MM.1S (cell line): ENCODE measurements at regions not wholly inside any gene's neighbourhood (a gene's known extent, or its start where the extent isn't known, plus 50 kb on each side); places are given as distances from the start of the nearest gene placed in this dataset.

ENCODE experiments used
- DNase-seq: peaks from one replicate; pipeline ENCODE4 v3.0.0-alpha.2; 2015
- H2AFZ ChIP-seq: fragments of 300-600 bp; sonication (generic); 2 replicates; pipeline ENCODE4 v1.6.0; 2016; ENCODE audit warnings: antibody characterized with exemption, low read length
- H3F3A ChIP-seq: fragments of 300-600 bp; sonication (generic); 2 replicates; pipeline ENCODE4 v1.6.1; 2016; ENCODE audit warnings: mild to moderate bottlenecking, antibody characterized with exemption, low read length, moderate library complexity, mixed read lengths; ENCODE audit not compliant: insufficient read depth
- H3K27ac ChIP-seq: fragments of 300-600 bp; sonication (generic); 2 replicates; pipeline ENCODE4 v1.5.1; 2016; ENCODE audit warnings: mild to moderate bottlenecking, low read length
- H3K27me3 ChIP-seq: fragments of 300-600 bp; sonication (generic); replicated peaks from 2 replicates; pipeline ENCODE4 v1.6.0; 2016; ENCODE audit warnings: low read length; ENCODE audit not compliant: insufficient read depth
- H3K36me3 ChIP-seq: fragments of 300-600 bp; sonication (generic); replicated peaks from 2 replicates; pipeline ENCODE4 v1.6.1; 2016; ENCODE audit warnings: mild to moderate bottlenecking, low read length, mixed read lengths; ENCODE audit not compliant: insufficient read depth
- H3K4me1 ChIP-seq: fragments of 300-600 bp; sonication (generic); 2 replicates; pipeline ENCODE4 v1.6.1; 2016; ENCODE audit warnings: low read length, mixed read lengths
- H3K4me2 ChIP-seq: fragments of 300-600 bp; sonication (generic); 2 replicates; pipeline ENCODE4 v1.6.0; 2016; ENCODE audit warnings: low read depth, low read length
- H3K4me3 ChIP-seq: fragments of 300-600 bp; sonication (generic); 2 replicates; pipeline ENCODE4 v1.5.1; 2016; ENCODE audit warnings: low read length, mixed read lengths
- H3K79me2 ChIP-seq: fragments of 300-600 bp; sonication (generic); 2 replicates; pipeline ENCODE4 v1.6.1; 2016; ENCODE audit warnings: mixed run types, low read length, mixed read lengths
- H3K9ac ChIP-seq: fragments of 300-600 bp; sonication (generic); 2 replicates; pipeline ENCODE4 v1.6.1; 2016; ENCODE audit warnings: low read length, mixed read lengths
- H3K9me2 ChIP-seq: fragments of 300-600 bp; sonication (generic); replicated peaks from 2 replicates; pipeline ENCODE4 v1.6.1; 2016; ENCODE audit warnings: mild to moderate bottlenecking, low read length, mixed read lengths; ENCODE audit not compliant: insufficient read depth
- H3K9me3 ChIP-seq: fragments of 300-600 bp; sonication (generic); replicated peaks from 2 replicates; pipeline ENCODE4 v1.6.1; 2016; ENCODE audit warnings: mild to moderate bottlenecking, low read length, mixed read lengths; ENCODE audit not compliant: insufficient read depth
- H4K20me1 ChIP-seq: fragments of 300-600 bp; sonication (generic); 2 replicates; pipeline ENCODE4 v1.6.1; 2016; ENCODE audit warnings: mild to moderate bottlenecking, low read length, moderate library complexity, mixed read lengths; ENCODE audit not compliant: insufficient read depth
- EZH2 ChIP-seq: fragments of 300-600 bp; sonication (generic); optimal IDR thresholded peaks from 2 replicates; pipeline ENCODE3; 2017; ENCODE audit warnings: low read depth, mild to moderate bottlenecking, antibody characterized with exemption, low read length, mixed read lengths
- EZH2phosphoT487 ChIP-seq: fragments of 300-600 bp; sonication (generic); IDR thresholded peaks from 2 replicates; pipeline ENCODE4 v1.6.1; 2018; ENCODE audit warnings: antibody characterized with exemption, low read length
- TF ChIP-seq, protein P1 (sequence below): fragments of 300-600 bp; sonication (generic); IDR thresholded peaks from 2 replicates; pipeline ENCODE4 v1.5.1; 2016; ENCODE audit warnings: antibody characterized with exemption, low read length, mixed read lengths

DNA sequence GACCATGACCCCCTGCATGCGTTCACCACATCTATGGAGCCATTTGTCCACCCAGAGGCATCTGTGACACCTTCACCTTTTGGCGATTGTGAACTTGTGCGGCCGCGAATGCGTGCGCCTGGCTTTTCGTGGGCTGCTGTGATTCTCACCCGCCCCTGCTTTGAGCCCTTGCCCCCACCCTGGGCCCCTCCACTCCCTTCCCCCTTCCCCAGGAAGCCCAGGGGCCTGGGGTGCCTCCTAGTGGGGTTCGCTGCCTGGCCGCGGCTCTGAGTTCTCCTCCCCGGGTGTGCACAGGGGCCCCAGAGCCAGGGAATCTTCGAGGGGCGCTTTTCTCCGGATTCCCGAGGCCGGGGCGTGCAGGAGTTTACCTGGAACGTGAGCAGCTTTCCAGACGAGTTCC lies 97.9 kb upstream of the ACTRT2 start:
- TF ChIP-seq, protein P1, sequence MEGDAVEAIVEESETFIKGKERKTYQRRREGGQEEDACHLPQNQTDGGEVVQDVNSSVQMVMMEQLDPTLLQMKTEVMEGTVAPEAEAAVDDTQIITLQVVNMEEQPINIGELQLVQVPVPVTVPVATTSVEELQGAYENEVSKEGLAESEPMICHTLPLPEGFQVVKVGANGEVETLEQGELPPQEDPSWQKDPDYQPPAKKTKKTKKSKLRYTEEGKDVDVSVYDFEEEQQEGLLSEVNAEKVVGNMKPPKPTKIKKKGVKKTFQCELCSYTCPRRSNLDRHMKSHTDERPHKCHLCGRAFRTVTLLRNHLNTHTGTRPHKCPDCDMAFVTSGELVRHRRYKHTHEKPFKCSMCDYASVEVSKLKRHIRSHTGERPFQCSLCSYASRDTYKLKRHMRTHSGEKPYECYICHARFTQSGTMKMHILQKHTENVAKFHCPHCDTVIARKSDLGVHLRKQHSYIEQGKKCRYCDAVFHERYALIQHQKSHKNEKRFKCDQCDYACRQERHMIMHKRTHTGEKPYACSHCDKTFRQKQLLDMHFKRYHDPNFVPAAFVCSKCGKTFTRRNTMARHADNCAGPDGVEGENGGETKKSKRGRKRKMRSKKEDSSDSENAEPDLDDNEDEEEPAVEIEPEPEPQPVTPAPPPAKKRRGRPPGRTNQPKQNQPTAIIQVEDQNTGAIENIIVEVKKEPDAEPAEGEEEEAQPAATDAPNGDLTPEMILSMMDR = no peak
- TF ChIP-seq EZH2phosphoT487 = no peak
- no peak for TF ChIP-seq EZH2
- Histone ChIP-seq H3K27me3 (peaks cover 88% of the 10 kb centered on the region), H3K79me2 (no peaks in the 10 kb centered on the region), H3K36me3 (no peaks in the 10 kb centered on the region), H3F3A (no peaks in the 10 kb centered on the region), H3K4me1 (no peaks in the 10 kb centered on the region), H2AFZ (no peak overlapping the region), H3K4me2 (no peak overlapping the region), H3K9me2 (no peaks in the 10 kb centered on the region), H3K9ac (no peak overlapping the region), H3K27ac (no peak overlapping the region), H3K4me3 (no peak overlapping the region), H4K20me1 (no peaks in the 10 kb centered on the region), H3K9me3 (no peaks in the 10 kb centered on the region)
- DNase-seq = no peak

DNA sequence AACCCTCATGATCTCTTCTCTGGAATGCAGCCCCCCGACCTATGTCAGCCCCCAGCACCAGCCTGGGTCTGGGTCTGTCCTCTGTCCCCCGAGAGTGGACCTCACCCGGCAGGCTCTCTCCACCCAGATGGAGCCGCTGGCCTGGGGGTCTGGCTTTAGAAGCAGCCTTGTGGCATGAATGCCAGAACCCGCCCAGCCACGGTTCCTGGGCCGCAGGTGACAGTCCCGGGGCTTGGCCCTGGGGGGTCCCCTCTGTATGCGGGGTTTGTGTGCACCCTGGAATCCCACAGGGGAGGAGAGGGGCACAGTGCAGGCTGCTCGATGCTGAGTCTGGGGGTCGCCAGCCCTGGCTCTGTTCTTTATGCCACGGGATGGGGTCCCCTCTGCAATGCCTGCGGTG lies 96.0 kb upstream of the ACTRT2 start:
- TF ChIP-seq, protein P1 = no peak
- TF ChIP-seq EZH2phosphoT487 (no peak), EZH2 (no peak)
- Histone ChIP-seq H4K20me1 (no peaks in the 10 kb centered on the region), H3K36me3 (no peaks in the 10 kb centered on the region), H2AFZ (no peak overlapping the region), H3K4me3 (no peak overlapping the region), H3K79me2 (no peaks in the 10 kb centered on the region), H3K27ac (no peak overlapping the region), H3K9me2 (no peaks in the 10 kb centered on the region), H3F3A (no peaks in the 10 kb centered on the region), H3K9me3 (no peaks in the 10 kb centered on the region), H3K27me3 (peaks cover 88% of the 10 kb centered on the region), H3K4me2 (no peak overlapping the region), H3K4me1 (no peaks in the 10 kb centered on the region), H3K9ac (no peak overlapping the region)
- DNase-seq = no peak

DNA sequence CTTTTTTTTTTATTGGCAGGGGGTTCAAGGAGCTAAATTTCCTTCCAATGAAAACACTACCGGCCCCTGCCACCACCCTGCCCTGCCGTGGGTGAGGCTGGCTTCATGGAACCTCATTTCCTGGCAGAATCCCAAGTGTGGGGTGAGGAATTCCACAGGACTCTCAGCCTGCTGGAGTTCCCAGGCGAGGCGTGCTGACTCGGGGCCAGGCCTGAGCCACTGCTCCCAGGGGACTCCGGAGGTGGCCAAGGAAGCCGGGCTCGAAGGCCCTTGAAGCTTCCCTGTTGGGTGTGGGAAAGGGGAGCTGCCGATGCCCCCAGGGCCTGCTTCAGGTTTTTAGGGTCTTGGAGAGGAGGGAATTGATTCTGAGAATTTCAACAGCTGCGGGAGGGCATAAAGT lies 95.3 kb upstream of the ACTRT2 start:
- H3K27me3 ChIP-seq = peaks cover 88% of the 10 kb centered on the region

More for the DNA sequence above, 95.3 kb upstream of the ACTRT2 start:
- Histone ChIP-seq H3K4me2 (no peak overlapping the region), H3F3A (no peaks in the 10 kb centered on the region), H3K36me3 (no peaks in the 10 kb centered on the region), H3K9me3 (no peaks in the 10 kb centered on the region), H2AFZ (no peak overlapping the region), H4K20me1 (no peaks in the 10 kb centered on the region), H3K4me1 (no peaks in the 10 kb centered on the region), H3K27ac (no peak overlapping the region), H3K9ac (no peak overlapping the region), H3K4me3 (no peak overlapping the region), H3K9me2 (no peaks in the 10 kb centered on the region), H3K79me2 (no peaks in the 10 kb centered on the region)
- DNase-seq = no peak
- TF ChIP-seq, protein P1 = no peak
- TF ChIP-seq EZH2 (no peak), EZH2phosphoT487 (no peak)
